RWPE2 (cell line): ENCODE measurements at regions not wholly inside any gene's neighbourhood (a gene's known extent, or its start where the extent isn't known, plus 50 kb on each side); places are given as distances from the start of the nearest gene placed in this dataset.

ENCODE experiments used
- ATAC-seq: fragments of 200-7000 bp; cut with Tn5 transposase; 3 replicates; pipeline ENCODE4 v1.9.1; 2021; ENCODE audit warnings: low read depth
- DNase-seq: peaks from one replicate; pipeline ENCODE4 v3.0.0-alpha.2; 2020; ENCODE audit warnings: low spot score
- H3K27ac ChIP-seq: fragments of 450-650 bp; 2 replicates; pipeline ENCODE4 v1.5.1; 2017; ENCODE audit warnings: mild to moderate bottlenecking; ENCODE audit not compliant: poor library complexity, severe bottlenecking
- H3K27me3 ChIP-seq: fragments of 250-450 bp; sonication (Bioruptor Pico); 2 replicates; pipeline ENCODE4 v1.5.1; 2021; ENCODE audit warnings: mild to moderate bottlenecking, moderate library complexity; ENCODE audit not compliant: insufficient read depth, poor library complexity, severe bottlenecking
- H3K36me3 ChIP-seq: fragments of 250-450 bp; sonication (Bioruptor Pico); 2 replicates; pipeline ENCODE4 v1.5.1; 2020; ENCODE audit warnings: low read depth, mild to moderate bottlenecking, moderate library complexity
- H3K4me1 ChIP-seq: fragments of 250-450 bp; sonication (Bioruptor Pico); 2 replicates; pipeline ENCODE4 v1.5.1; 2021; ENCODE audit warnings: mild to moderate bottlenecking, moderate library complexity; ENCODE audit not compliant: insufficient read depth, poor library complexity, severe bottlenecking
- H3K4me3 ChIP-seq: fragments of 250-450 bp; sonication (Bioruptor Pico); 2 replicates; pipeline ENCODE4 v1.5.1; 2021; ENCODE audit warnings: mild to moderate bottlenecking, moderate library complexity; ENCODE audit not compliant: severe bottlenecking
- H3K9me3 ChIP-seq: fragments of 250-450 bp; sonication (Bioruptor Pico); 2 replicates; pipeline ENCODE4 v1.5.1; 2021; ENCODE audit warnings: mild to moderate bottlenecking, moderate library complexity; ENCODE audit not compliant: severe bottlenecking
- TF ChIP-seq, protein P1 (sequence below): fragments of 450-650 bp; IDR thresholded peaks from one replicate; pipeline ENCODE4 v1.5.1; 2017; ENCODE audit warnings: mild to moderate bottlenecking, moderate library complexity; ENCODE audit not compliant: poor library complexity, severe bottlenecking

DNA sequence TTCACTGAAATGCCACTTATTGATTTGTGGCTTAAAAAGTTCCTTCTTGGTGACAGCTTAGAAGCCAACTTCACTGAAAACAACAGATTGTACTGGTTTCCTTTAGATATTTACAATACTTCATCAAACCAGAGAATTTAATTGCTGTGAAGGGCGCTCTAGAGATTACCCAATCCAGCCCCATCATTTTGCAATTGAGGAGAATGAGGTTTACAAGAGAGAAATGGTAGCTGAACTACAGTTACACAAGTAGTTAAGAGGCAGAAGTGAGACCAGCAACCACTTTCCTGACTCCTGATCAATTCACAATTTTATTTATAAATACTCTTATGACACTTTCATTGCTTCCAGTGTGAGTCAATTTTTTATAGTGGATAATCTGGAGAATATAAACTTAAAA, 103.5 kb upstream of the APC start:
- Histone ChIP-seq H3K4me3 (no peak overlapping the region), H3K9me3 (no peaks in the 10 kb centered on the region), H3K27me3 (no peaks in the 10 kb centered on the region), H3K36me3 (no peaks in the 10 kb centered on the region), H3K27ac (no peak overlapping the region), H3K4me1 (no peaks in the 10 kb centered on the region)
- ATAC-seq (no peak), DNase-seq (no peak)
- TF ChIP-seq, protein P1, sequence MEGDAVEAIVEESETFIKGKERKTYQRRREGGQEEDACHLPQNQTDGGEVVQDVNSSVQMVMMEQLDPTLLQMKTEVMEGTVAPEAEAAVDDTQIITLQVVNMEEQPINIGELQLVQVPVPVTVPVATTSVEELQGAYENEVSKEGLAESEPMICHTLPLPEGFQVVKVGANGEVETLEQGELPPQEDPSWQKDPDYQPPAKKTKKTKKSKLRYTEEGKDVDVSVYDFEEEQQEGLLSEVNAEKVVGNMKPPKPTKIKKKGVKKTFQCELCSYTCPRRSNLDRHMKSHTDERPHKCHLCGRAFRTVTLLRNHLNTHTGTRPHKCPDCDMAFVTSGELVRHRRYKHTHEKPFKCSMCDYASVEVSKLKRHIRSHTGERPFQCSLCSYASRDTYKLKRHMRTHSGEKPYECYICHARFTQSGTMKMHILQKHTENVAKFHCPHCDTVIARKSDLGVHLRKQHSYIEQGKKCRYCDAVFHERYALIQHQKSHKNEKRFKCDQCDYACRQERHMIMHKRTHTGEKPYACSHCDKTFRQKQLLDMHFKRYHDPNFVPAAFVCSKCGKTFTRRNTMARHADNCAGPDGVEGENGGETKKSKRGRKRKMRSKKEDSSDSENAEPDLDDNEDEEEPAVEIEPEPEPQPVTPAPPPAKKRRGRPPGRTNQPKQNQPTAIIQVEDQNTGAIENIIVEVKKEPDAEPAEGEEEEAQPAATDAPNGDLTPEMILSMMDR, result no peak

DNA sequence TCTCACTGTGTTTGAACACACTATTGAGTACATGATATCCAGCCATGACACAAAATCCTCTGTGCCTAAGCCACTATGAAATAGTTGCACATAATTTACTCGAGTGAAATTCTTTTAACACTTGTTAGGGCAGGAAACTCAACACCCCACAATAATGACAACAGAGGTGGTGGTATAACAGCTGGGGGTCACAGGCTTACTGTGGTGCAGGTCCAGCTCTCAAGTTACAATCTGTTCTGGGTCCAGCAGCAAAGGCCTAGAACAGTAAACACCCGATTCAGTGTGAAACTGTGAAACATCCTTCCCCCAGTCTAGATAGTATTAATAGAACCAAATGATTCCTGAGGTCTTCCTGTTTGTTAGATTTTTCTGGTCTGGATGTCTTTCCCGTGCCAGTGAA, 102.9 kb upstream of the APC start:
- H3K27ac ChIP-seq, result no peak overlapping the region
- H3K36me3 ChIP-seq, result no peaks in the 10 kb centered on the region
- TF ChIP-seq, protein P1, result no peak
- H3K4me1 ChIP-seq, result no peaks in the 10 kb centered on the region
- ATAC-seq (no peak), DNase-seq (no peak)
- H3K4me3 ChIP-seq, result no peak overlapping the region
- no peaks in the 10 kb centered on the region for H3K9me3 ChIP-seq
- no peaks in the 10 kb centered on the region for H3K27me3 ChIP-seq

- no peaks in the 10 kb centered on the region for H3K4me1 ChIP-seq
- TF ChIP-seq, protein P1, result no peak
- ATAC-seq (0 out of 3 replicates have a peak, but pooled peaks have one; percentile 19), DNase-seq (no peak)
- H3K9me3 ChIP-seq, result no peaks in the 10 kb centered on the region
- no peak overlapping the region for H3K4me3 ChIP-seq
- no peak overlapping the region for H3K27ac ChIP-seq
- H3K27me3 ChIP-seq, result no peaks in the 10 kb centered on the region
- H3K36me3 ChIP-seq, result no peaks in the 10 kb centered on the region
Observed at GRCh38 chr5:112635276-112635675, 102.4 kb upstream of the APC start.

- TF ChIP-seq, protein P1, result no peak
- H3K27ac ChIP-seq, result no peak overlapping the region
- ATAC-seq (no peak), DNase-seq (no peak)
- H3K27me3 ChIP-seq, result no peaks in the 10 kb centered on the region
- no peaks in the 10 kb centered on the region for H3K9me3 ChIP-seq
- no peaks in the 10 kb centered on the region for H3K36me3 ChIP-seq
- no peak overlapping the region for H3K4me3 ChIP-seq
- no peaks in the 10 kb centered on the region for H3K4me1 ChIP-seq
Observed at GRCh38 chr5:112635771-112636731, 101.6 kb upstream of the APC start.

GRCh38 chr5:112636751-112637150, 100.9 kb upstream of the APC start:
- Histone ChIP-seq H3K4me1 (no peaks in the 10 kb centered on the region), H3K4me3 (no peak overlapping the region), H3K27me3 (no peaks in the 10 kb centered on the region), H3K9me3 (no peaks in the 10 kb centered on the region), H3K27ac (no peak overlapping the region), H3K36me3 (no peaks in the 10 kb centered on the region)
- DNase-seq, result no peak
- TF ChIP-seq, protein P1, result no peak
- no peak for ATAC-seq
